Kidney (tissue), 13 donors: ENCODE measurements at regions not wholly inside any gene's neighbourhood (a gene's known extent, or its start where the extent isn't known, plus 50 kb on each side); places are given as distances from the start of the nearest gene placed in this dataset.

Experiments used
- DNase-seq, 5 donors: peaks; one replicate each; pipeline ENCODE4 v3.0.0-alpha.2; 2013 to 2020
- FAIRE-seq: peaks from 2 replicates; lab custom pipeline; 2012; peaks lifted over from hg19 to GRCh38; lab: Jason Lieb, UNC
- H3K27ac ChIP-seq, 2 donors: one replicate each; pipeline ENCODE4 v1.7.0; 2013; ENCODE audit warnings: low read depth in 2 of 2, low read length in 2 of 2, inconsistent platforms in 1 of 2
- H3K27me3 ChIP-seq: one replicate; pipeline ENCODE4 v1.7.1; 2013; ENCODE audit warnings: low read length, inconsistent platforms; ENCODE audit not compliant: control insufficient read depth, insufficient read depth
- H3K36me3 ChIP-seq, 3 donors: one replicate each; pipeline versions ENCODE4 v1.7.0 to v1.7.1; 2013; ENCODE audit warnings: low read length in 3 of 3, control low read depth in 1 of 3, inconsistent platforms in 1 of 3; ENCODE audit not compliant: insufficient read depth in 3 of 3, control insufficient read depth in 2 of 3
- H3K4me1 ChIP-seq, 3 donors: one replicate each; pipeline versions ENCODE4 v1.7.0 to v1.7.1; 2013; ENCODE audit warnings: low read length in 3 of 3, inconsistent platforms in 1 of 3, low read depth in 1 of 3; ENCODE audit not compliant: control insufficient read depth in 2 of 3, insufficient read depth in 2 of 3
- H3K4me3 ChIP-seq, 3 donors: one replicate each; pipeline versions ENCODE4 v1.7.0 to v1.8.1; 2013; ENCODE audit warnings: low read length in 3 of 3, control low read depth in 1 of 3, inconsistent platforms in 1 of 3
- H3K9ac ChIP-seq, 3 donors: one replicate each; pipeline versions ENCODE4 v1.7.0 to v1.7.1; 2013; ENCODE audit warnings: low read length in 3 of 3, control low read depth in 1 of 3, inconsistent platforms in 1 of 3
- H3K9me3 ChIP-seq, 3 donors: one replicate each; pipeline versions ENCODE4 v1.7.0 to v1.7.1; 2013; ENCODE audit warnings: low read length in 3 of 3, control low read depth in 1 of 3, inconsistent platforms in 1 of 3; ENCODE audit not compliant: control insufficient read depth in 2 of 3, insufficient read depth in 1 of 3
- CTCF ChIP-seq: IDR thresholded peaks from 3 replicates; pipeline ENCODE4 v1.5.1; 2012; ENCODE audit warnings: mild to moderate bottlenecking, moderate library complexity, borderline replicate concordance; ENCODE audit not compliant: insufficient read depth; ENCODE audit errors: extremely low read depth
- intact Hi-C: fragments of 100-400 bp; cut with DNase I; formaldehyde crosslinking; loops from one replicate; pipeline ENCODE4 v1.11.1; 2022
- donor health status: control.
- donor health status: control.
- donor health status: control.
- donor health status: control.
- donor health status: control.
- donor health status: DM: yes; HTN: yes; CAD: no.
- donor health status: Normal renal cell carcinoma (clear cell type).

GRCh38 chr21:35585878-35586277 is 474.4 kb downstream of the SETD4 start:
- H3K27me3 ChIP-seq: no peaks in the 10 kb centered on the region
- peaks cover 0 to 2% (median 0%) of the 10 kb centered on the region in 3 donors for H3K4me1 ChIP-seq
- H3K27ac ChIP-seq: no peak overlapping the region
- FAIRE-seq (no peak), DNase-seq (peak in 1 of 5 donors; percentile 22)
- no peak for TF ChIP-seq CTCF
- intact Hi-C loops: no loop called here
- no peaks in the 10 kb centered on the region for H3K36me3 ChIP-seq
- H3K4me3 ChIP-seq: no peak overlapping the region
- no peak overlapping the region for H3K9ac ChIP-seq
- no peaks in the 10 kb centered on the region for H3K9me3 ChIP-seq

GRCh38 chr21:35585155-35585554 is 475.2 kb downstream of the SETD4 start:
- peaks cover 0 to 2% (median 0%) of the 10 kb centered on the region in 3 donors for H3K4me1 ChIP-seq
- no peaks in the 10 kb centered on the region for H3K9me3 ChIP-seq
- H3K27me3 ChIP-seq: no peaks in the 10 kb centered on the region
- no peak for TF ChIP-seq CTCF
- H3K36me3 ChIP-seq: no peaks in the 10 kb centered on the region
- H3K27ac ChIP-seq: no peak overlapping the region
- H3K9ac ChIP-seq: no peak overlapping the region
- no peak overlapping the region for H3K4me3 ChIP-seq
- DNase-seq: no peak
- FAIRE-seq: no peak
- intact Hi-C loops: no loop called here

GRCh38 chr21:35583566-35584216 is 476.6 kb downstream of the SETD4 start:
- Histone ChIP-seq H3K9ac (no peak overlapping the region), H3K27ac (no peak overlapping the region), H3K36me3 (no peaks in the 10 kb centered on the region), H3K4me1 (peaks cover 0 to 2% (median 0%) of the 10 kb centered on the region in 3 donors), H3K9me3 (no peaks in the 10 kb centered on the region), H3K4me3 (no peak overlapping the region), H3K27me3 (no peaks in the 10 kb centered on the region)
- FAIRE-seq (no peak), DNase-seq (no peak)
- intact Hi-C loops: no loop called here
- TF ChIP-seq CTCF: no peak

DNA sequence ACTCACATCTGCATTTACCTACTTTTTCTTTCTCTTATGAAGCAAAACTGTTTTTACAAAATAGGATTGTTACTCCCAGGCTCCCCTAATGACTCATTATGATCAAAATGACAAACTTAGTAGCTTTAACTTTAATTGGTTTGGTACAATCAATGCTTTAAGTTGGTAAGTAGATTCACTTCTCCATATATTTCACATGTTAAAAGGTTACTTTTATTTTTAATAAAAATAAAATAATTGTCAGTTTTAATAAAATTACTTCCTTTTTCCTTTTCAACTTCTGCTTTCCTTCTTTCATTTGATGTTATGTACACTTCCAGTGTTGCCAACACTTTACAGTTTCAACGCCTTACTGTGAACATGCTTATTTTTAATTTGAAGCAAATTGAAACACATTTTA is 477.6 kb downstream of the SETD4 start:
- FAIRE-seq (no peak), DNase-seq (no peak)
- Histone ChIP-seq H3K36me3 (no peaks in the 10 kb centered on the region), H3K27ac (no peak overlapping the region), H3K4me1 (peaks cover 0 to 2% (median 0%) of the 10 kb centered on the region in 3 donors), H3K4me3 (no peak overlapping the region), H3K9me3 (no peaks in the 10 kb centered on the region), H3K9ac (no peak overlapping the region), H3K27me3 (no peaks in the 10 kb centered on the region)
- no peak for TF ChIP-seq CTCF
- intact Hi-C loops: no loop called here
